Neural progenitor cell (in vitro differentiated cells): ENCODE measurements at regions not wholly inside any gene's neighbourhood (a gene's known extent, or its start where the extent isn't known, plus 50 kb on each side); places are given as distances from the start of the nearest gene placed in this dataset.

ENCODE experiments used
- CTCF ChIP-seq: fragments of 200-600 bp; sonication (generic); IDR thresholded peaks from 2 replicates; pipeline ENCODE4 v1.5.1; 2017; ENCODE audit warnings: antibody characterized with exemption, mild to moderate bottlenecking
- EZH2 ChIP-seq: fragments of 200-600 bp; sonication (generic); IDR thresholded peaks from 2 replicates; pipeline ENCODE4 v1.6.1; 2017; ENCODE audit warnings: antibody characterized with exemption, mild to moderate bottlenecking, moderate library complexity
- EZH2phosphoT487 ChIP-seq: fragments of 200-600 bp; sonication (generic); IDR thresholded peaks from 2 replicates; pipeline ENCODE4 v1.6.1; 2017; ENCODE audit warnings: antibody characterized with exemption

GRCh38 chr10:4519658-4520402 is 306.2 kb upstream of the AKR1E2 start:
- no peak for TF ChIP-seq CTCF
- no peak for TF ChIP-seq EZH2phosphoT487
- no peak for TF ChIP-seq EZH2
